ENCODE measurements at regions not wholly inside any gene's neighbourhood (a gene's known extent, or its start where the extent isn't known, plus 50 kb on each side); places are given as distances from the start of the nearest gene placed in this dataset.

DNA sequence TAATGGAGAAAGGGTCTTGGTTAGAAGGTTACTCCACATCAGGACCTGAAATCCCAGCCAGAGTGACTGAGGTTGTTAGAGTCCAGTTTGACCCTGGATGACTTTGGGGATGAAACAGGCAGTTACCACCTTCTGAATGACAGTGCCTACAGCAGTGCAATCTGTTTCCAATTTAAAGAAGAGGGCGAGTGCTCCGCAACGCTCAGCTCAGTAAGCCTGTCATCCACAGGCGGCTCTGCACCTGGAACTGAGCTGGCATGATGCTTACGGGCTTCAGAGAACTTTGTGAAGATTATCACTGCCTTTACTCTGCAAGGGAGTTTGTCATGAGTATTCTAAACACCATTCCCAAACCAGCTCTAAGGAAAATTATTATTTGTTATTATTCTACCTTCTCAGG is 127.7 kb upstream of the SLC24A5 start:
- no peaks in the 10 kb centered on the region for H3K27me3 Mint-ChIP-seq (ENCODE audit: low read depth)
- no peaks in the 10 kb centered on the region for H3K36me3 Mint-ChIP-seq
- no peaks in the 10 kb centered on the region for H3K9me3 Mint-ChIP-seq
- H3K4me1 Mint-ChIP-seq: peaks cover 11% of the 10 kb centered on the region
- no peak overlapping the region for H3K27ac Mint-ChIP-seq
- no peak overlapping the region for H3K4me3 Mint-ChIP-seq
- no peak for DNase-seq (ENCODE audit: low spot score in 2 of 2, unreplicated experiment in 2 of 2)
- TF ChIP-seq, protein P1, sequence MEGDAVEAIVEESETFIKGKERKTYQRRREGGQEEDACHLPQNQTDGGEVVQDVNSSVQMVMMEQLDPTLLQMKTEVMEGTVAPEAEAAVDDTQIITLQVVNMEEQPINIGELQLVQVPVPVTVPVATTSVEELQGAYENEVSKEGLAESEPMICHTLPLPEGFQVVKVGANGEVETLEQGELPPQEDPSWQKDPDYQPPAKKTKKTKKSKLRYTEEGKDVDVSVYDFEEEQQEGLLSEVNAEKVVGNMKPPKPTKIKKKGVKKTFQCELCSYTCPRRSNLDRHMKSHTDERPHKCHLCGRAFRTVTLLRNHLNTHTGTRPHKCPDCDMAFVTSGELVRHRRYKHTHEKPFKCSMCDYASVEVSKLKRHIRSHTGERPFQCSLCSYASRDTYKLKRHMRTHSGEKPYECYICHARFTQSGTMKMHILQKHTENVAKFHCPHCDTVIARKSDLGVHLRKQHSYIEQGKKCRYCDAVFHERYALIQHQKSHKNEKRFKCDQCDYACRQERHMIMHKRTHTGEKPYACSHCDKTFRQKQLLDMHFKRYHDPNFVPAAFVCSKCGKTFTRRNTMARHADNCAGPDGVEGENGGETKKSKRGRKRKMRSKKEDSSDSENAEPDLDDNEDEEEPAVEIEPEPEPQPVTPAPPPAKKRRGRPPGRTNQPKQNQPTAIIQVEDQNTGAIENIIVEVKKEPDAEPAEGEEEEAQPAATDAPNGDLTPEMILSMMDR (IDR thresholded peaks at IDR 0.05; ENCODE audit: unreplicated experiment): no peak

DNA sequence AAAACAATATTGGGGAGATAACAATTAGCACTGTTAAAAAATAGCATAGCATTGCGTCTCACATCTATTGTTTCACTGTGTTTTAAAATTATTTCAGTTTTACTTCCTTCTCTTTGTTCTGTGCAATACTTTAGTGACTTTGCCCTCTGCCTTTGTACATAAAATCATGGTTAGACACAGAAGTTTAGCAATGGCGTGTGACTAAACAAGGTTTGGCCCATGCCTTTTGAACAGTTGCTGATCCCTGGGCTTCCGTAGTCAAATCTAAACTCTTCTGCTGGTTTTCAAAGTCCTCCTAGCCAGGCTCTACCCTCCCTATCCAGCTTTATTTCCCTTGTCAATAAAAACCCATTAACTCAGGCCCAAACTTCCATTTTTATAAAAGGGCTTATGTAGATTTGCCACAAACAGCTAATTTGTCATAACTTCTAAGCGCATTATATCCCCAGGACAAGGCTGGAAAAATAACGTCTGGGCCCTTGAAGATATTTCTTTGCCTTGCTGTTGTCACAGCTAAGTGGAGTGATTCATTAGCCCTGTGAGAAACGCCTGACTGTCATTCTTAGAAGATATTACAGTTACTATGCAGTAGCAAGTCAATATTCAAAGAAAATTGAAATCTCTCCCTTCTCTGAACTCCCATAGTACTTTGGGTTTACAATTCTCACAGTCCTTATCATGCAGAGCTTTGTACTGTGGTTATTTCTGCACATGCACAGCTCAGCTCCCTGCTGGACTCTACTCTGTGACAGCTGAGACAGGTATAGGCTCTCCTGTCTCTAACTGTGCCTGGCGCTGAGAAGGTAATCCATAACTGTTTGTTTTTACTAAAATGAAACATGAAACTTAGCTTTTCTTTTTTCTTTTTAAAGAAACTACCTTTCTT is 123.4 kb upstream of the SLC24A5 start:
- Mint-ChIP-seq H3K9me3 (no peaks in the 10 kb centered on the region), H3K4me1 (peaks cover 14% of the 10 kb centered on the region), H3K27me3 (ENCODE audit: low read depth) (no peaks in the 10 kb centered on the region), H3K36me3 (no peaks in the 10 kb centered on the region), H3K27ac (peak overlapping the region; percentile 55), H3K4me3 (no peak overlapping the region)
- TF ChIP-seq, protein P1 (IDR thresholded peaks at IDR 0.05; ENCODE audit: unreplicated experiment): no peak
- no peak for DNase-seq (ENCODE audit: low spot score in 2 of 2, unreplicated experiment in 2 of 2)

DNA sequence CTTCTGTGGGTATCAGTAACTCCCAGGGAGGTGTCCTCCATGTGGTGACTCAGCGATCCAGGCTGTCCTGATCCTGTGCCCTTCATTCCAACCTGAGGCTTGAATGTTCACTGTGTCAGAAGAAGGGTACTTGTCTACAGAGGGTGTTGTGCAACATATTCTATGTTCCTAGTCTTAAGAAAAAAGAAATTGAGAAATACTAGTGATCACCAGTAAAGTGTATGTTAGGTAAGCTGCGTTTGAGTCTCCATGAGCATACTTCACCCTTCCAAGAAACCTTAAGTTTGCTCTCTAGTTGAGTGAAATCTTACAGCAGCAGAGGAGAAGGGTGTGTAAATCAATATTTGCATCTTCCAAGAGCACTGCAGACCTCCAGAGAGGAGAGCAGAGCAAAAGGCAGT is 122.2 kb upstream of the SLC24A5 start:
- Mint-ChIP-seq H3K9me3 (no peaks in the 10 kb centered on the region), H3K27me3 (ENCODE audit: low read depth) (no peaks in the 10 kb centered on the region), H3K36me3 (no peaks in the 10 kb centered on the region), H3K4me1 (peaks cover 18% of the 10 kb centered on the region), H3K4me3 (no peak overlapping the region), H3K27ac (no peak overlapping the region)
- TF ChIP-seq, protein P1 (IDR thresholded peaks at IDR 0.05; ENCODE audit: unreplicated experiment): no peak
- DNase-seq (ENCODE audit: low spot score in 2 of 2, unreplicated experiment in 2 of 2): no peak

DNA sequence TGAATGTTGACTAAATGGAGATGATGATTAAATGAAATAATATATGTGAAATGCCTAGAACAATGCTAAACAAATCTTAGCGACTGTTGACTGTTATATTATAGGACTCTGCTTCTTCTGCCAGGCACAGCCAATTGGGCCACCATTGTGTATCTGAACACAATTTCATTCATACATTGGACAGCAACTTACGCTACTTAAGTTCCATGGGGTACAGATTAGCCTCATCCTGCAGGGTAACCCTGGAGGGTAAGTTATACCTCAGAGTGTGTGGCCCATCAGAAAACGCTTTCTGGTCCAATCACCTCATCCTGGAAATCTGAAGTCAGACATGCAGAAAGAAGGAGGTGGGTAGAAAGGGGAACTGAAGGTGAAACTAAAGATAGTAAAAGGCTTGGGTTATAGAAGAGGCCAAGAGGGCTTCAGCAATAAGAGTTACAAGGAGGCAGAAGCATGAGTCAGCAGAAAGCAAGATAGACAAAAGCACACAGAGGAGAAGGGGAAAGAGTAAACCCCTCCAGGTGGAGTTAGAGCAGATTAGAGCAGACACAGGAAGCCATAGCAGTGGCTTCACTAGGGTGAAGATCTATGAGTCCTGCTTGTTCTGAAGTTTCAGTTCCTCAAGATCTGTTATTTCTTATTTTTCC is 119.3 kb upstream of the SLC24A5 start:
- TF ChIP-seq, protein P1 (IDR thresholded peaks at IDR 0.05; ENCODE audit: unreplicated experiment): no peak
- Mint-ChIP-seq H3K4me1 (peaks cover 33% of the 10 kb centered on the region), H3K36me3 (no peaks in the 10 kb centered on the region), H3K9me3 (peaks cover 4% of the 10 kb centered on the region), H3K4me3 (no peak overlapping the region), H3K27ac (no peak overlapping the region), H3K27me3 (ENCODE audit: low read depth) (no peaks in the 10 kb centered on the region)
- no peak for DNase-seq (ENCODE audit: low spot score in 2 of 2, unreplicated experiment in 2 of 2)

DNA sequence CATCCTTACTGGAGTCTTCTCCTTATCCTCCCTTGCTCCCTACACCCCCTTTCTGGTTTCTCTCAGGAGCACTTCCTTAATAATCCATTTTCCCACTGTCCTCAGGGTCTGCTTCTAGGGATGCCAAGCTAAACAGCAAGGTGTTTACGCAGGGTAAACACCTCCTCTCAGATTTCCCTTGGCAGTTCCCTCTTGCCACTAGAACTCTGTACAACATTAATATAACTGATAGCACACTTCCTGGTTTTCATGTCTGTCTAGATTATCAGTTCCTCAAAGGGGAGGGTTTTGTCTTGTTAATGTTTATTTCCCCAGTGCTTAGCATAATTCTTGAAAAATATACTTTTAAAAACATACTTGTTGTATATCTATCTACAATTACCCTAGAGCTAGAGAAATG is 118.0 kb upstream of the SLC24A5 start:
- TF ChIP-seq, protein P1 (IDR thresholded peaks at IDR 0.05; ENCODE audit: unreplicated experiment): no peak
- no peaks in the 10 kb centered on the region for H3K36me3 Mint-ChIP-seq
- DNase-seq (ENCODE audit: low spot score in 2 of 2, unreplicated experiment in 2 of 2): no peak
- peak overlapping the region; percentile 74 for H3K27ac Mint-ChIP-seq
- H3K4me1 Mint-ChIP-seq: peaks cover 35% of the 10 kb centered on the region
- no peak overlapping the region for H3K4me3 Mint-ChIP-seq
- H3K27me3 Mint-ChIP-seq (ENCODE audit: low read depth): no peaks in the 10 kb centered on the region
- peaks cover 4% of the 10 kb centered on the region for H3K9me3 Mint-ChIP-seq
